ENCODE measurements at regions not wholly inside any gene's neighbourhood (a gene's known extent, or its start where the extent isn't known, plus 50 kb on each side); places are given as distances from the start of the nearest gene placed in this dataset.

DNA sequence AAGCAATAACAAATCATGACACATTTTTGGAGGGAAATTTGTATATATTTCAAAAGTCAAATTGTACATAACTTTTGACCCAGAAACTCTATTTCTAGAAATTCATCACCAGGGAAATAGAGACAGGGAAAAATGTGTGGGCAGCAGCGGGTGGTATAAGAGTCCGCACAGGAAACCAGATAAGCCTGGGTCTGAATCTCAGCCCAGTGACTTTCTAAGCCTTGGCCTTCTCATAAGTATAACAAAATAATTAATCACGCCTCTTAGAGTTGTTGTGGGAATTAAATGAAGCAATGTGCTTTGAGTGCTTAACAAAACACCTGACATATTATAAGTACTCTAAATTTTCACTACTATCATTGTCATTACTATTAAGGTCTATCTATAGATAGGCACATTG lies 149.2 kb upstream of the DAP start:
- TF ChIP-seq, protein P1, sequence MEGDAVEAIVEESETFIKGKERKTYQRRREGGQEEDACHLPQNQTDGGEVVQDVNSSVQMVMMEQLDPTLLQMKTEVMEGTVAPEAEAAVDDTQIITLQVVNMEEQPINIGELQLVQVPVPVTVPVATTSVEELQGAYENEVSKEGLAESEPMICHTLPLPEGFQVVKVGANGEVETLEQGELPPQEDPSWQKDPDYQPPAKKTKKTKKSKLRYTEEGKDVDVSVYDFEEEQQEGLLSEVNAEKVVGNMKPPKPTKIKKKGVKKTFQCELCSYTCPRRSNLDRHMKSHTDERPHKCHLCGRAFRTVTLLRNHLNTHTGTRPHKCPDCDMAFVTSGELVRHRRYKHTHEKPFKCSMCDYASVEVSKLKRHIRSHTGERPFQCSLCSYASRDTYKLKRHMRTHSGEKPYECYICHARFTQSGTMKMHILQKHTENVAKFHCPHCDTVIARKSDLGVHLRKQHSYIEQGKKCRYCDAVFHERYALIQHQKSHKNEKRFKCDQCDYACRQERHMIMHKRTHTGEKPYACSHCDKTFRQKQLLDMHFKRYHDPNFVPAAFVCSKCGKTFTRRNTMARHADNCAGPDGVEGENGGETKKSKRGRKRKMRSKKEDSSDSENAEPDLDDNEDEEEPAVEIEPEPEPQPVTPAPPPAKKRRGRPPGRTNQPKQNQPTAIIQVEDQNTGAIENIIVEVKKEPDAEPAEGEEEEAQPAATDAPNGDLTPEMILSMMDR (IDR thresholded peaks at IDR 0.05) = no peak
- no peak for TF ChIP-seq POLR2A (IDR thresholded peaks at IDR 0.05)
